NCI-H2029 (cell line): ENCODE measurements at regions not wholly inside any gene's neighbourhood (a gene's known extent, or its start where the extent isn't known, plus 50 kb on each side); places are given as distances from the start of the nearest gene placed in this dataset.
"Not testable (repeated sequence)": the region's sequence is repeated elsewhere in the genome, so short reads cannot be mapped to it uniquely, and the experiment has no call there.

Experiments used
- DNase-seq: peaks from one replicate; lab custom pipeline; 2025; lab: John Stamatoyannopoulos, UW

GRCh38 chr6:169859978-169860703 is 108.7 kb downstream of the ERMARD start:
- DNase-seq, result no peak

DNA sequence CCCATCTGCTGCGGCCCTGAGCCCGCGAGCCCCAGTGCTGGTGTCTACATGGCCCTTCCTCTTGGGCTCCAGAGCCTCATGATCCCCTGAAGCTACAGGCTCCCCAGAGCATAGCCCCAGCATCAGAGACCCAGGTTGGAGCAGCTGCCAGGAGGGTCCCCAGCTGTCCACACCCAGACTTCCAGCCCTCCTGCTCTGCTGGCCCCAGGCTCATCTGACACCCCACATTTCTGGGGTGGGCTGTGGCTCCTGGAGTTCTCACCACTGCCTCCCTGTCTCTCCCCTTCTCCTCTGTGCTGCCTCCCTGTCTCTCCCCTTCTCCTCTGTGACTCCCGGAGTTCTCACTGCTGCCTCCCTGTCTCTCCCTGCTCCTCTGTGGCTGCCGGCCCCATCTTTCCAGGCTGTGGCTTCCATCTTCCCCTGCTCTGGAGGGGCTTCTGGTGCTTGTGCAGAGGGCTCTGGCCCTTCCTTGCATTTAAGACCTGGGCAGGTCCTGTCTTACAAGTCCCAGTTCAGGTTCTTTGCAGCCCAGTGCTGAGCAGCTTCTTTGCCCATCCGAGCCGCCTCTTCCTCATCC is 108.1 kb downstream of the ERMARD start:
- DNase-seq, result no peak

DNA sequence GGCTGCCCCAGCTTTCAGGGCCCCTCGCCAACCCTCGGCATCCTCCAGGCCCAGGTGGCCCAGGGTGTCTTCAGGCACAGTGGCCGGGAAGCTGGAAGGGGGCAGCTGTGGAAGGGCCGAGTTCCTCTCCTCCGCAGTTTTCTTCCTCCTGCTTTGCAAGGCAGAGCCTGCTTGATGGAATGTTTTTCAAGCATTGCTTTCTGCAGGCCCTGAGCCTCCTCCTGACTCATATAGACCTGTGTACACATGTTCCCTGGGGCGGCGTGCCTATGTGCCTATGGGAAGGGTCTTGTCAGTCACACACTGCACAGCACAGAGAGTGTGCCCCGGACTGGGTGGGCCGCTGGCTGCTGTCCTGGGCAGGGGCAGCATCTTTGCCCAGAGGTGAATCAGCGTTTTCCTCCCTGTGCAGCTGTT is 107.5 kb downstream of the ERMARD start:
- DNase-seq, result no peak

- no peak for DNase-seq
These were observed 107.0 kb downstream of the ERMARD start for GRCh38 chr6:169858293-169858934.

- DNase-seq, result no peak
These were observed 106.2 kb downstream of the ERMARD start for GRCh38 chr6:169857343-169858292.

- not testable (repeated sequence) for DNase-seq
These were observed 105.3 kb downstream of the ERMARD start for GRCh38 chr6:169856442-169857342.

DNA sequence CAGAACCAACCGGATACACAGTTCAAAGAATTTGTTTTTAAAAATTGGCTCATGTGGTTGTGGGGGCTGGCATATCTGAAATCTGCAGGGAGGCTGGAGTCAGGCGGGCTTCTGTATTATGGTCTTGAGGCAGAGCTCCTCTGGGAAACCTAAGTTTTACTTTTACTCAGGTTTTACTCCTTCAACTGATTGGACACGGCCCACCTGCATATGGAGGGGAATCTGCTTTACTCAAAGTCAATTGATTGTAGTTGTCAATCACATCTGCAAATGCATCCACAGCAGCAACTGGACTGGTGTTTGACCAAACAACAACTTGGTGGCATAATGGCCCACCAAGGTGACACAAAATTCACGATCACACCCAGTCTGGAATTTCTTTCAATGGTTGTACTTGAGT is 103.4 kb downstream of the ERMARD start:
- no peak for DNase-seq

- no peak for DNase-seq
These were observed 102.8 kb downstream of the ERMARD start for GRCh38 chr6:169854083-169854725.

GRCh38 chr6:169853196-169854082 is 102.0 kb downstream of the ERMARD start:
- no peak for DNase-seq

- DNase-seq, result no peak
These were observed 101.2 kb downstream of the ERMARD start for GRCh38 chr6:169852504-169853195.

GRCh38 chr6:169851641-169852503 is 100.5 kb downstream of the ERMARD start:
- DNase-seq, result no peak

DNA sequence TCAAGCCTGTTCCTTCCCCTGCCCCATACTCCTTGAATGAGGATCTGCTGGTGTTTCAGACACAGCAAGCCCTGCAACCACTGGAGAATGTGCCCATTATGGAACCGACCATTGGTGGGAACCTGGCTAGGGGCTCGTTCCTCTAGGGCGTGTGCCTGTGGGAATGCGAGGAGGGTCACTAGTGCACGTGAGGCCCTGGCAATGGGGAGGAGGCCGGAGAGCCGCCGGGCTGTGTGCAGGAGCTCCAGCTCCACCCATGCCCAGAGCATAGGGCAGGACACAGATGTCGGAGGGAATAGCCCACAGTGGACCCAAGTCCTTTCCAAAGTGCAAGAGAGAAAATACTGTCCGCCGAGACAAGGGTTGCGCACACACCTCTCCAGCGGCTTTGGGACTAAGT is 99.3 kb downstream of the ERMARD start:
- DNase-seq, result no peak

DNA sequence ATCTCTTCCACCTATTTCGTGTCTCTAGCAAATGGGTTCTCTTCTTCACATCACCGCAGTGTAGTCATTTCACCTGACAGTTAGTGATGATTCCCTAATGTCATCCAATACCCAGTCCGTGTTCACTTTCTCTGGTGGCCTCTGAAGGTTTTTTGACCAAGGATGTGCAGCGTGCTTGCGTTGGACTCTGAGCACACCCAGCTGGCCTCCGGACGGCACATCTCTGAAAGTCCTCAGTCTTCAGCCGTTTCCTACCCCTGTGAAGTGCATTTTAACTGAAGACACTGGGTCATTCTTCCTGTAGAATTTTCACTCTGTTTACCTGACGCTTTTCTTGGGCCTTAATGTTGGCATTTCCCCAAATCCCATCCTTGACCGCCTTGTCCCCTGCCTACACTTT is 98.7 kb downstream of the ERMARD start:
- DNase-seq, result no peak

DNA sequence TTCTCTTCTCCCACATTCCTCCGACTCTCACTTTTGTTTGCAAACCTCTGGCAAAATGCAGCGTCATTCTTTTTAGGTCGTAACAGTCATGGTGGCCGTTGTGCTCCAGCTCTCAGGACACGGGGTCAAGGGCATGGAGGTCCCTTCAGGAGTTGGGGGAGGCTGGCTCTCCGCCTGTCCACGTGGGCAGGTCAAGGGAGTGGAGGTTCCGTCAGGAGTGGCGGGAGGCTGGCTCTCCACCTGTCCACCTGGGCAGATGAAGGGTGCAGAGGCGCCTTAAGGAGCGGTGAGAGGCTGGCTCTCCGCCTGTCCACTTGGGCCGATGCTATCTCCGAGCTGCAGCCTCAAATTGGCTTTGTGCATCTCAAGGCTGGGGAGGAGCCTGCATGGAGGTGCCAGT is 98.0 kb downstream of the ERMARD start:
- no peak for DNase-seq

DNA sequence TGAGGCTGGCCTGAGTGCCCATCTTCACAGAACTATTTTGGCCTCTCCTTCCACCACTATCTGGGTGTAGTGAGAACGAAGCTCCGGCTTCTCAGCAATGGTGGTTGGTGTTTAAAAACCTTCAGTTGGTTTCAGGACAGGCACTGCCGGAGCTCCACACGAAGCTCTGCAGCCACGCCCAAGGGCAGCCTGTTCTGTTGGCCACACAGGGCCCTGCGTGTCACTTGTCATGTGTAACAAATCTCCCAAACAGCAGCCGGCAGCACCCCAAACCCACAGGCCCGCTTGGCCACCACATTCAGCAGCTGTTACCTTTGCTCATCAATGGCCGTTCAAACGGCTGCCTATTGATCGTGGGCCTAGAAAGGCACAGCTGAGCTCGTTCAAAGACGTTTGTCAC is 97.5 kb downstream of the ERMARD start:
- no peak for DNase-seq

DNA sequence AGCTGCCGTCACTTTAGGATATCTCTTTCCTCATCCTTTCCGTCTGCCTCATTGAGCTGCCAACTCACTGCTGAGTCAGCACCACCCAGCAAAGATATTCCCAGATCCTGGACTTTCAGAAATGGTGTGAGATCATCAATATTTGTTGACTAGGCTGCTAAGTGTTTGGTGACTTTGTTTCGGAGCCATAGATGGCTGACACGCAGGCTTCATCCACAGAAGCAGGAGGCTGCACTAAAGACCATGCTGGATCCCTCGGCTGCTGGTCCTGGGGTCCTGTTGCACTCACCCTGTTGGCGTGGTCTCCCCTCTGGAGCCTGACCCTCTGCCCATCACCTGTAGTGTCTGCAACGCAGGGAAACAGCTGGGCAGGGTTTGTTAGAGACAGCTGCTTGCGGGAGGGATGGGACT is 96.5 kb downstream of the ERMARD start:
- DNase-seq, result no peak

- DNase-seq, result no peak
These were observed 95.8 kb downstream of the ERMARD start for GRCh38 chr6:169847141-169847674.
